B cell (primary cell): ENCODE measurements at regions not wholly inside any gene's neighbourhood (a gene's known extent, or its start where the extent isn't known, plus 50 kb on each side); places are given as distances from the start of the nearest gene placed in this dataset.

Experiments
- ATAC-seq: fragments of 200-7000 bp; cut with Tn5 transposase; one replicate; pipeline ENCODE4 v1.10.0; 2021; ENCODE audit warnings: low read depth, mild to moderate bottlenecking, moderate number of reproducible peaks, moderate library complexity
- CTCF ChIA-PET: fragments of 350-600 bp; sonication (Branson Sonifier 250); formaldehyde crosslinking; loops from one replicate; lab custom pipeline; 2021; ENCODE audit warnings: antibody characterized with exemption, inconsistent platforms; lab: Charles Lee
- POLR2A ChIA-PET: fragments of 350-600 bp; sonication (Branson Sonifier 250); formaldehyde crosslinking; loops from one replicate; lab custom pipeline; 2021; ENCODE audit warnings: antibody characterized with exemption; lab: Charles Lee
- DNase-seq: peaks from one replicate; pipeline ENCODE4 v3.0.0; 2013
- H2AFZ ChIP-seq: 2 replicates; pipeline ENCODE4 v1.6.1; 2012; ENCODE audit warnings: mild to moderate bottlenecking, low read depth, low read length; ENCODE audit not compliant: insufficient read depth, poor library complexity, severe bottlenecking
- H3K27ac ChIP-seq, 2 donors: 1 replicate in 1 of 2; 2 replicates in 1 of 2; pipeline ENCODE4 v1.5.1; 2012 to 2013; ENCODE audit warnings: low read length in 2 of 2, mild to moderate bottlenecking in 2 of 2, moderate library complexity in 1 of 2
- H3K27me3 ChIP-seq, 4 experiments: fragments of 200-600 bp in 1 of 4; sonication (generic) in 1 of 4; replicated peaks in 1 of 4; 1 replicate in 2 of 4; 2 replicates in 2 of 4; pipeline versions ENCODE4 v1.6.1 to v1.7.0; 2013 to 2016; ENCODE audit warnings: low read length in 3 of 4, mild to moderate bottlenecking in 2 of 4, mixed read lengths in 1 of 4, moderate library complexity in 1 of 4; ENCODE audit not compliant: insufficient read depth in 4 of 4, control insufficient read depth in 3 of 4; ENCODE audit errors: control extremely low read depth in 1 of 4
- H3K36me3 ChIP-seq, 2 experiments: replicated peaks in 1 of 2; 1 replicate in 1 of 2; 2 replicates in 1 of 2; pipeline versions ENCODE4 v1.6.1 to v1.7.1; 2013; ENCODE audit warnings: low read length in 1 of 2; ENCODE audit not compliant: insufficient read depth in 2 of 2, control insufficient read depth in 1 of 2; ENCODE audit errors: control extremely low read depth in 1 of 2, extremely low read depth in 1 of 2
- H3K4me1 ChIP-seq, 2 donors: fragments of 200-600 bp in 1 of 2; sonication (generic) in 1 of 2; 1 replicate in 1 of 2; 2 replicates in 1 of 2; pipeline versions ENCODE4 v1.5.1 to v1.6.1; 2013 to 2017; ENCODE audit warnings: low read length in 2 of 2; ENCODE audit not compliant: control insufficient read depth in 2 of 2, insufficient read depth in 2 of 2
- H3K4me2 ChIP-seq: replicated peaks from 2 replicates; pipeline ENCODE3; 2012; ENCODE audit warnings: mild to moderate bottlenecking, low read depth, low read length; ENCODE audit not compliant: poor library complexity, severe bottlenecking
- H3K4me3 ChIP-seq, 5 experiments: fragments of 200-600 bp in 1 of 5; sonication (generic) in 1 of 5; 1 replicate in 3 of 5; 2 replicates in 2 of 5; pipeline versions ENCODE4 v1.5.1 to v1.7.0; 2011 to 2016; ENCODE audit warnings: low read length in 4 of 5, mild to moderate bottlenecking in 4 of 5, low read depth in 2 of 5, control low read depth in 1 of 5, moderate library complexity in 1 of 5; ENCODE audit not compliant: insufficient read depth in 1 of 5; ENCODE audit errors: control extremely low read depth in 1 of 5, extremely low read depth in 1 of 5
- H3K79me2 ChIP-seq: fragments of 200-600 bp; sonication (generic); one replicate; pipeline ENCODE4 v1.6.0; 2016; ENCODE audit warnings: low read length; ENCODE audit not compliant: control insufficient read depth, insufficient read depth
- H3K9ac ChIP-seq: fragments of 200-600 bp; sonication (generic); 2 replicates; pipeline ENCODE4 v1.6.1; 2017; ENCODE audit warnings: mild to moderate bottlenecking, low read length, moderate library complexity
- H3K9me3 ChIP-seq, 3 donors: one replicate each; pipeline versions ENCODE4 v1.6.1 to v1.7.1; 2013; ENCODE audit warnings: low read length in 2 of 3; ENCODE audit not compliant: control insufficient read depth in 2 of 3, insufficient read depth in 1 of 3; ENCODE audit errors: control extremely low read depth in 1 of 3
- H4K20me1 ChIP-seq: 2 replicates; pipeline ENCODE4 v1.6.0; 2012; ENCODE audit warnings: mild to moderate bottlenecking, low read length; ENCODE audit not compliant: insufficient read depth, control insufficient read depth, poor library complexity, severe bottlenecking
- H3K27ac Mint-ChIP-seq: one replicate; pipeline ENCODE4 v1.8.0; 2021; ENCODE audit warnings: mixed read lengths
- H3K27me3 Mint-ChIP-seq: one replicate; pipeline ENCODE4 v1.8.0; 2021; ENCODE audit warnings: mixed read lengths
- H3K4me1 Mint-ChIP-seq: one replicate; pipeline ENCODE4 v1.8.0; 2021; ENCODE audit warnings: mixed read lengths
- H3K4me3 Mint-ChIP-seq: one replicate; pipeline ENCODE4 v1.8.0; 2021; ENCODE audit warnings: mixed read lengths
- H3K9me3 Mint-ChIP-seq: one replicate; pipeline ENCODE4 v1.8.0; 2022; ENCODE audit warnings: mixed read lengths; ENCODE audit not compliant: insufficient read depth
- CTCF ChIP-seq: fragments of 200-600 bp; IDR thresholded peaks from one replicate; pipeline ENCODE4 v1.8.0; 2022; ENCODE audit warnings: antibody characterized with exemption, mild to moderate bottlenecking
- EZH2 ChIP-seq: IDR thresholded peaks from 2 replicates; pipeline ENCODE4 v1.6.1; 2012; ENCODE audit warnings: borderline replicate concordance, low read depth, mild to moderate bottlenecking, moderate library complexity, low read length; ENCODE audit not compliant: insufficient read depth, poor library complexity, severe bottlenecking
- WGBS: methylation state at CpG from one replicate; pipeline ENCODE4 v1.1.5; 2013; ENCODE audit warnings: missing lambda C conversion rate; ENCODE audit not compliant: insufficient coverage; 5-methylcytosine and 5-hydroxymethylcytosine counted together
- intact Hi-C: fragments of 100-400 bp; cut with micrococcal nuclease; formaldehyde crosslinking; loops from one replicate; pipeline ENCODE4 v1.10.0; 2022

- Histone ChIP-seq H3K4me1 (no peaks in the 10 kb centered on the region), H3K9me3 (no peaks in the 10 kb centered on the region), H3K36me3 (no peaks in the 10 kb centered on the region), H4K20me1 (no peaks in the 10 kb centered on the region), H2AFZ (no peak overlapping the region), H3K4me2 (no peak overlapping the region), H3K9ac (no peak overlapping the region), H3K27me3 (no peaks in the 10 kb centered on the region), H3K79me2 (no peaks in the 10 kb centered on the region), H3K27ac (no peak overlapping the region), H3K4me3 (no peak overlapping the region)
- Mint-ChIP-seq H3K4me1 (no peaks in the 10 kb centered on the region), H3K9me3 (no peaks in the 10 kb centered on the region), H3K27me3 (no peaks in the 10 kb centered on the region), H3K27ac (no peak overlapping the region), H3K4me3 (no peak overlapping the region)
- intact Hi-C loops = no loop called here
- TF ChIP-seq CTCF (no peak), EZH2 (no peak)
- ATAC-seq (no peak), DNase-seq (no peak)
- ChIA-PET POLR2A (no interaction called here), CTCF (no interaction called here)
- WGBS = no CpG with 5 or more reads among the region's 1 CpG
These were observed 829.8 kb upstream of the SLC10A2 start for GRCh38 chr13:103895835-103896531.

- no peak overlapping the region for H3K4me3 ChIP-seq
- no peak overlapping the region for H2AFZ ChIP-seq
- no peaks in the 10 kb centered on the region for H3K9me3 Mint-ChIP-seq
- WGBS = 83% methylated on average over 2 of the region's 5 CpGs
- intact Hi-C loops = no loop called here
- DNase-seq = no peak
- H3K9me3 ChIP-seq = no peaks in the 10 kb centered on the region
- H3K4me1 Mint-ChIP-seq = no peaks in the 10 kb centered on the region
- H3K36me3 ChIP-seq = no peaks in the 10 kb centered on the region
- no peak overlapping the region for H3K9ac ChIP-seq
- no peak overlapping the region for H3K27ac Mint-ChIP-seq
- H4K20me1 ChIP-seq = no peaks in the 10 kb centered on the region
- H3K79me2 ChIP-seq = no peaks in the 10 kb centered on the region
- ChIA-PET CTCF (no interaction called here), POLR2A (no interaction called here)
- H3K27me3 ChIP-seq = no peaks in the 10 kb centered on the region
- no peaks in the 10 kb centered on the region for H3K4me1 ChIP-seq
- TF ChIP-seq EZH2 (no peak), CTCF (no peak)
- H3K4me3 Mint-ChIP-seq = no peak overlapping the region
- no peak overlapping the region for H3K27ac ChIP-seq
- H3K4me2 ChIP-seq = no peak overlapping the region
- no peak for ATAC-seq
- H3K27me3 Mint-ChIP-seq = no peaks in the 10 kb centered on the region
These were observed 828.4 kb upstream of the SLC10A2 start for GRCh38 chr13:103894626-103895025.
